ENCODE measurements at regions not wholly inside any gene's neighbourhood (a gene's known extent, or its start where the extent isn't known, plus 50 kb on each side); places are given as distances from the start of the nearest gene placed in this dataset.
A peak's percentile ranks its signal among the peaks of the same experiment; 100 is the strongest.

- no peak for DNase-seq
Measured at GRCh38 chr5:149441986-149442385, 62.9 kb upstream of the IL17B start.

DNA sequence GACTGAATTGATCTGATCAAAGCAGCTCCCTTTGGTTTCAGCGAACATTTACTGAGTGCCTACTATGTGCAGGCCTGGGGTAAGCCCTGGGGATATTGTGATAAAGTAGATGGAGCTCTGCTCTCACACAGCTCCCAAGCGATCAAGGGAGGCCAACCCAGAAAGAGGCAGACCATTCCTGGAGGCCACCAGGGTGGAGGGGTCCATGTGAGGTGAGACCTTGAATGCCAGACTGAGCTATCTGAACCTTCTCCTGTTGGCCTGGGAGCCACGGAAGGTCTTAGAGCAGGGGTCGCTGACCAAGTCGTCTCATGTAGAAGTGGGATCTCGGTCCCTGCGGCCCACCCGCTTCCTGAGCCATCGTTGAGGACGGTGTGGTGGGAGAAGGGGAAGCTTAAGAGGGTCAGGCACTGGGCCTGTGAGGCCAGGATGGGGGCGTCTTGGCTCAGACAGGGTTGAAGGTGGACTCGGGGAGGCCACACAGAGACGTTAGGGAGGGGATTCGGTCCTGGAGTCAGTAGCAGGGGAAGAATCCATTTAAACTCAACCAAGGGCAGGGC, 62.2 kb upstream of the IL17B start:
- DNase-seq = no peak

DNA sequence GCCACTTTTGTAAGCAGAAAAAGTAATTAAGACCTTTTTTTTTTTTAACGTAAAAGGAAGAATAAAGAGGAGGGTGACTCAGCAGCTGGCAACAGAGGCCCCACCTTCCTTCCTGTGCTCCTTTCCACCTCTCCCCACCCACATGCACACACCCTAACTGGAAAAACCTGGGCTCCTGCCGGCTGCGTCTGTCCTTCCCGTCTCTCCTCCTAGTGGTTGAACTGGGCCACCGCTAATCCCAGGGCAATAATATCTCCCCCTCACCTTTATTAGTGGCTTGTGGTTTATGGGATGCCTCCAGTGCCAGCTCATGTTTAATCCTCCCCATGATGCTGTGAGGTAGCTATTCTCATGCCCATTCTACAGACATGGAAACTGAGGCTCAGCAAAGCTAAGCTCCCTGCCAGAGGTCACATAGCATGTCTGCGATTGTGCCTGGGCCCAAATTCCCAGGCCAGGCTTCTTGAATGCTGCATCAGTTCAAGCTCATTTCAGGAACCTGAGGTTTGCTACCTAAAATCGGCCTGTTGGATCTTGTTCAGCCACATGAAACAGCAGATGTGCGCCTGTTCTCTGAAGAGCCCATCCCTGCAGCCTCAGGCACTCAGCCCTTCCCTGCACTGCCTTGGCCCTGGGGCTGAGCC, 60.9 kb upstream of the IL17B start:
- DNase-seq = no peak

- DNase-seq = no peak
Measured at GRCh38 chr5:149438711-149439132, 59.6 kb upstream of the IL17B start.

GRCh38 chr5:149438281-149438680, 59.2 kb upstream of the IL17B start:
- no peak for DNase-seq

DNA sequence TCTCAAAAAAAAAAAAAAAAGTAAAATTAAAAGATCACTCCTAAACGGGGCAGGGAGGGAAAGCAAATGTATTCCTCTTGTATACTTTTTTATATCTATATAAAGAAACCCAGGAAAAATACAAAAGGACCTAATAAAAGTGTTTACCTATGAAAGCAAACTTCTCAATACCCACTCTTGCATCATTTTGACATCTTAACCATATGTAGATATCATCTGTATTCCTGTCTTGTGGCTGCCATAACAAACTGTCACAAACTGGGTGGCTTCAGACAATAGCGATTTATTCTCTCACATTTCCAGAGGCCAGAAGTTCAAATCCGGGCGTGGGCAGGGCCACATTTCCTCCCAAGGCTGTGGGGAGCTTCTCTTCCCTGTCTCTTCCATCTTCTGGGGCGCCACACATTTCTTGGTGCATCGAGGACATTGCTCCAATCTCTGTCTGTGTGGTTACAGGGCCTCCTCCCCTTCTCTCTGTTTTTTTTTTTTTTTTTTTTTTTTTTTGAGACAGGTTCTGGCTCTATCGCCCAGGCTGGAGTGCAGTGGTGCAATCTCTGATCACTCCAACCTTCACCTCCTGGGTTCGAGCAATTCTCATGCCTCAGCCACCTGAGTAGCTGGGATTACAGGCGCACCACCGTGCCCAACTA, 58.4 kb upstream of the IL17B start:
- no peak for DNase-seq

DNA sequence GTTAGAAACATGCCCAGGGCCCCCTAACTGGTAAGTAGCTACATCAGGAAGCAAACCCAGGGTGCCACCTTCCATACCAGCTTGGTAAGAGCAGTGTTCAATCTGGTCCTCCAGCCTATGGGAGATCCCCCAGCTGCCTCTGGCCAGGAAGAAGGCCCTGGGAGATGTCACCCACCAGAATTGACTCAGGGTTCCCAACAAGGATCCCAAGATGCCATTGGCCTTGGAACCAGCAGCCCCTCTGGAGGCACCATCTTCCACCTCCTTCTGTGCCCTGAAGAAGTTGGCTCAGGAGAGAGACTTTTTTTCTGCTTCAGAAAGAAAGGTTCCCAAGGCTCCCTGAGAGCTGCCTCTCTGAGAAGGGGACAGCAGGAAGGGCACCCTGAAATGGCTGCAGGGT, 56.6 kb upstream of the IL17B start:
- DNase-seq = no peak

DNA sequence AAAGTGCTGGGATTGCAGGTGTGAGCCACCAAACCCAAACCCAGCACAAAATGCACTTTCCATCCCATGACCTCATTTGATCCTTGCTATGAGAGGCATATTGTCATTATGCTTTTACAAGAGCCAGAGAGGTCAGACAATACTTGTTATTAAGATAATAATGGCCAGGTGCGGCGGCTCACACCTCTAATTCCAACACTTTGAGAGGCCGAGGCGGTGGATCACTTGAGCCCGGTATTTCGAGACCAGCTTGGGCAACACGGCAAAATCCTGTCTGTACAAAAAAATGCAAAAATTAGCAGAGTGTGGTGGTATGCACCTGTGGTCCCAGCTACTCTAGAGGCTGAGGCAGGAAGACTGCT, 55.9 kb upstream of the IL17B start:
- no peak for DNase-seq

DNA sequence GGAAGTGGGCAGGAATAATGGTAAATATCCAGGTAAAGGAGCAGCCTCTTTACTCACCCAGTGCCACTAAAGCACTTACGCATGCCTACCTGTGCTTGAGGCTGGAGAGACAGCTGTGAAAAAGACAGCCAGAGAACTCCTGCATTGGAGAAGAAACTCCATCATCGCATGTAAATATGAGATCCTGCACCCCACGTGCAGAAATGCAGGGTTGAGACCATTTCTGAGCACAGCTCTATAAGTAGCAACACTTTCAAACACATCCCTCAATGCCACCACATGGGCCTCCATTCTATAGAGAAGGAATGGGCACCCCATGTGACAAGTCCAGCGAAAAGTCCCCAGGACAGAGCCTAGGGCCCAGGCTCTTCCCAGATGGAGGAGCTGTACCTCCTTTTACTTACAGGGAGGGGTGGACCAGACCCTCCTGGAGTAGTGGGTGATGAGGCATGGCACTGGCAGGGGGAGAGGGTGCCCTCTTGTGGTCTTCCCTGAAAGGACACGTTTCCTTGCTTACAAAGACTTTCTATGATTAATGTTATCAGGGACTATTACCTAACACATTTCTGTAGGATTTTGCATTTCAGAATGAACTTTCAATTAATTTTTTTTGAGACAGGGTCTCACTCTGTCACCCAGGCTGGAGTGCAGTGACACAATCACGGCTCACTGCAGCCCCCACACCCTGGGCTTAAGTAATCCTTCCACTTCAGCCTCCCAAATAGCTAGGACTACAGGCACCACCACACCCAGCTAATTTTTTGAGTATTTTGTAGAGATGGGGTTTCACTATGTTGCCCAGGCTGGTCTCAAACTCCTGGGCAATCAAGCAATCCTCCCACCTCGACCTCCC, 55.3 kb upstream of the IL17B start:
- peak; percentile 9 for DNase-seq

GRCh38 chr5:149433524-149434131, 54.5 kb upstream of the IL17B start:
- no peak for DNase-seq

DNA sequence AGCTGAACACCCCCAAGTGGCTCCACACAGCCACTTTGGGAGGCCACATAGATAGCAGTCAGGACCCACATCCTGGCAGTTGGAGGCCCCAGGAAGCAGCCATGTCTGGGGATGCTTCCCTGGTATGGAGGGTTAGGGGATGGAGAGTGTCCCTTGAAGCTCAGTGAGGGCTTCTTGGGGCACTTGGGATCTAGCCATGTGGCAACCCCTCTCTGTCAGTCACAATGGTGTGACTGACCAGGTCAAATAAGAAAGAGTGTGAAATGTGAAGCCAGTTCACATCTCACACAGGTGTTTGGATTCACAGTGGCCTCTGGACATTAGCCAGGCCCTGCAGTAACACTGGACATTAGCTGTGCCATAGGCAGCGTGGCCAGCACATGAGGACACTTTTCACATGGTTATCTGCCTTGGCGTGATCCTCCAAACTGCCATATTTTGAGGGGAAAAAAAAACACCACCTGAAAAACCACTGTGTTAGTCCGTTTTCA, 53.9 kb upstream of the IL17B start:
- DNase-seq = no peak

GRCh38 chr5:149432376-149432775, 53.3 kb upstream of the IL17B start:
- DNase-seq = no peak

- DNase-seq = no peak
Measured at GRCh38 chr5:149429839-149430721, 51.0 kb upstream of the IL17B start.
